Fibroblast of villous mesenchyme (primary cell): ENCODE measurements at regions not wholly inside any gene's neighbourhood (a gene's known extent, or its start where the extent isn't known, plus 50 kb on each side); places are given as distances from the start of the nearest gene placed in this dataset.

Experiments used
- DNase-seq: peaks from one replicate; pipeline ENCODE4 v3.0.0-alpha.2; 2010; ENCODE audit warnings: low read depth
- H3K4me3 ChIP-seq: 2 replicates; pipeline ENCODE4 v1.5.1; 2011; ENCODE audit warnings: low read depth, mild to moderate bottlenecking, low read length
- CTCF ChIP-seq: IDR thresholded peaks from 2 replicates; pipeline ENCODE4 v1.5.1; 2012; ENCODE audit warnings: low read depth, mild to moderate bottlenecking, low read length; ENCODE audit not compliant: insufficient read depth

- DNase-seq = no peak
- no peak overlapping the region for H3K4me3 ChIP-seq
- no peak for TF ChIP-seq CTCF
Measured at GRCh38 chr4:23986270-23986669, 96.4 kb upstream of the PPARGC1A start.

- no peak for TF ChIP-seq CTCF
- no peak overlapping the region for H3K4me3 ChIP-seq
- no peak for DNase-seq
Measured at GRCh38 chr4:23981328-23981727, 91.5 kb upstream of the PPARGC1A start.

- TF ChIP-seq CTCF = no peak
- H3K4me3 ChIP-seq = no peak overlapping the region
- DNase-seq = no peak
Measured at GRCh38 chr4:23979534-23979933, 89.7 kb upstream of the PPARGC1A start.

- H3K4me3 ChIP-seq = no peak overlapping the region
- no peak for TF ChIP-seq CTCF
- DNase-seq = no peak
Measured at GRCh38 chr4:23978002-23978401, 88.2 kb upstream of the PPARGC1A start.

- H3K4me3 ChIP-seq = no peak overlapping the region
- TF ChIP-seq CTCF = no peak
- DNase-seq = no peak
Measured at GRCh38 chr4:23976423-23976822, 86.6 kb upstream of the PPARGC1A start.

GRCh38 chr4:23973308-23973855, 83.5 kb upstream of the PPARGC1A start:
- DNase-seq = no peak
- TF ChIP-seq CTCF = no peak
- no peak overlapping the region for H3K4me3 ChIP-seq

GRCh38 chr4:23972805-23973204, 83.0 kb upstream of the PPARGC1A start:
- no peak for DNase-seq
- TF ChIP-seq CTCF = no peak

More at GRCh38 chr4:23972805-23973204, 83.0 kb upstream of the PPARGC1A start:
- no peak overlapping the region for H3K4me3 ChIP-seq
